Skeletal muscle cell (primary cell): ENCODE measurements at regions not wholly inside any gene's neighbourhood (a gene's known extent, or its start where the extent isn't known, plus 50 kb on each side); places are given as distances from the start of the nearest gene placed in this dataset.
"Not testable (repeated sequence)": the region's sequence is repeated elsewhere in the genome, so short reads cannot be mapped to it uniquely, and the experiment has no call there.

ENCODE experiments used
- DNase-seq: peaks from one replicate; pipeline ENCODE4 v3.0.0-alpha.2; 2010; ENCODE audit warnings: low read depth
- H3K4me3 ChIP-seq: 2 replicates; pipeline ENCODE4 v1.5.1; 2011; ENCODE audit warnings: low read depth, mild to moderate bottlenecking, control low read depth, low read length, moderate library complexity

- H3K4me3 ChIP-seq, result no peak overlapping the region
- DNase-seq, result no peak
These were observed 978.7 kb upstream of the AUTS2 start for GRCh38 chr7:68619526-68619925.

GRCh38 chr7:68622500-68622899 lies 975.8 kb upstream of the AUTS2 start:
- H3K4me3 ChIP-seq, result no peak overlapping the region
- DNase-seq, result no peak

GRCh38 chr7:68623030-68623429 lies 975.2 kb upstream of the AUTS2 start:
- DNase-seq, result no peak
- H3K4me3 ChIP-seq, result no peak overlapping the region

- H3K4me3 ChIP-seq, result no peak overlapping the region
- no peak for DNase-seq
These were observed 970.9 kb upstream of the AUTS2 start for GRCh38 chr7:68627247-68627864.

GRCh38 chr7:68630914-68631313 lies 967.4 kb upstream of the AUTS2 start:
- not testable (repeated sequence) for H3K4me3 ChIP-seq, DNase-seq

GRCh38 chr7:68640103-68640502 lies 958.2 kb upstream of the AUTS2 start:
- H3K4me3 ChIP-seq, result no peak overlapping the region
- DNase-seq, result no peak

- DNase-seq, result no peak
- H3K4me3 ChIP-seq, result no peak overlapping the region
These were observed 955.5 kb upstream of the AUTS2 start for GRCh38 chr7:68642727-68643126.

GRCh38 chr7:68663392-68663791 lies 934.9 kb upstream of the AUTS2 start:
- DNase-seq, result no peak
- no peak overlapping the region for H3K4me3 ChIP-seq

GRCh38 chr7:68671046-68671445 lies 927.2 kb upstream of the AUTS2 start:
- H3K4me3 ChIP-seq, result no peak overlapping the region

GRCh38 chr7:68671671-68672070 lies 926.6 kb upstream of the AUTS2 start:
- H3K4me3 ChIP-seq, result no peak overlapping the region
- no peak for DNase-seq

More at GRCh38 chr7:68671046-68671445, 927.2 kb upstream of the AUTS2 start:
- DNase-seq, result no peak

- H3K4me3 ChIP-seq, result no peak overlapping the region
- DNase-seq, result no peak
These were observed 923.4 kb upstream of the AUTS2 start for GRCh38 chr7:68674826-68675225.

GRCh38 chr7:68676813-68677535 lies 921.3 kb upstream of the AUTS2 start:
- no peak overlapping the region for H3K4me3 ChIP-seq
- no peak for DNase-seq

- no peak for DNase-seq
- no peak overlapping the region for H3K4me3 ChIP-seq
These were observed 920.1 kb upstream of the AUTS2 start for GRCh38 chr7:68678196-68678595.

- no peak overlapping the region for H3K4me3 ChIP-seq
- DNase-seq, result no peak
These were observed 918.6 kb upstream of the AUTS2 start for GRCh38 chr7:68679459-68680234.

- DNase-seq, result no peak
- H3K4me3 ChIP-seq, result no peak overlapping the region
These were observed 917.9 kb upstream of the AUTS2 start for GRCh38 chr7:68680235-68680872.

- no peak for DNase-seq
- H3K4me3 ChIP-seq, result no peak overlapping the region
These were observed 915.4 kb upstream of the AUTS2 start for GRCh38 chr7:68682910-68683309.

GRCh38 chr7:68684246-68684839 lies 913.9 kb upstream of the AUTS2 start:
- DNase-seq, result no peak
- no peak overlapping the region for H3K4me3 ChIP-seq

GRCh38 chr7:68684996-68685395 lies 913.3 kb upstream of the AUTS2 start:
- no peak overlapping the region for H3K4me3 ChIP-seq
- no peak for DNase-seq

- H3K4me3 ChIP-seq, result no peak overlapping the region
- no peak for DNase-seq
These were observed 909.7 kb upstream of the AUTS2 start for GRCh38 chr7:68688416-68689086.
